GM12874 (cell line): ENCODE measurements at regions not wholly inside any gene's neighbourhood (a gene's known extent, or its start where the extent isn't known, plus 50 kb on each side); places are given as distances from the start of the nearest gene placed in this dataset.

Experiments
- TF ChIP-seq, protein P1 (sequence below): IDR thresholded peaks from 2 replicates; pipeline ENCODE4 v1.5.1; 2011; ENCODE audit warnings: low read depth, mild to moderate bottlenecking, control low read depth, low read length, moderate library complexity; ENCODE audit not compliant: insufficient read depth

DNA sequence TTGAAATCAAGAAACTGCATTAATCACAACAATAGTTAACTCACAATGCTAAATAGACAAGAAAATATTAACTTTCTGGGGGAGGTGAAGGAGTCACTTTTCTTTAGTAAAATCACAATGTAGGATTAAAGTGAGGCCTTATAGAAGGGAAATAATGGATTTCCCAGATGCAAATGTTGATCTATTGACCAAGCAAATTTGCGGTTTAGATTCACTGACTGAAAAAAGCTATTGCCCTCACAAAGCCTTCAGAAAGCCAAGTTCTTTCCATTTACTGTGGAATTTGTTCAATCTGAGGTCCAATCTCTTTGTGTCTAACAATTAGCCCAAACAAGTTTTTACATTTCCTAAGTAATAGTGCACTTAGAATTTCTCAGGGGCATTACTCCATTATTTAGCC is 95.1 kb upstream of the PTCHD4 start:
- TF ChIP-seq, protein P1, sequence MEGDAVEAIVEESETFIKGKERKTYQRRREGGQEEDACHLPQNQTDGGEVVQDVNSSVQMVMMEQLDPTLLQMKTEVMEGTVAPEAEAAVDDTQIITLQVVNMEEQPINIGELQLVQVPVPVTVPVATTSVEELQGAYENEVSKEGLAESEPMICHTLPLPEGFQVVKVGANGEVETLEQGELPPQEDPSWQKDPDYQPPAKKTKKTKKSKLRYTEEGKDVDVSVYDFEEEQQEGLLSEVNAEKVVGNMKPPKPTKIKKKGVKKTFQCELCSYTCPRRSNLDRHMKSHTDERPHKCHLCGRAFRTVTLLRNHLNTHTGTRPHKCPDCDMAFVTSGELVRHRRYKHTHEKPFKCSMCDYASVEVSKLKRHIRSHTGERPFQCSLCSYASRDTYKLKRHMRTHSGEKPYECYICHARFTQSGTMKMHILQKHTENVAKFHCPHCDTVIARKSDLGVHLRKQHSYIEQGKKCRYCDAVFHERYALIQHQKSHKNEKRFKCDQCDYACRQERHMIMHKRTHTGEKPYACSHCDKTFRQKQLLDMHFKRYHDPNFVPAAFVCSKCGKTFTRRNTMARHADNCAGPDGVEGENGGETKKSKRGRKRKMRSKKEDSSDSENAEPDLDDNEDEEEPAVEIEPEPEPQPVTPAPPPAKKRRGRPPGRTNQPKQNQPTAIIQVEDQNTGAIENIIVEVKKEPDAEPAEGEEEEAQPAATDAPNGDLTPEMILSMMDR: no peak

GRCh38 chr6:48200869-48201390 is 89.9 kb upstream of the PTCHD4 start:
- TF ChIP-seq, protein P1: no peak

GRCh38 chr6:48199499-48199898 is 88.5 kb upstream of the PTCHD4 start:
- TF ChIP-seq, protein P1: no peak

- TF ChIP-seq, protein P1: no peak
These were observed 86.9 kb upstream of the PTCHD4 start for GRCh38 chr6:48197941-48198340.

DNA sequence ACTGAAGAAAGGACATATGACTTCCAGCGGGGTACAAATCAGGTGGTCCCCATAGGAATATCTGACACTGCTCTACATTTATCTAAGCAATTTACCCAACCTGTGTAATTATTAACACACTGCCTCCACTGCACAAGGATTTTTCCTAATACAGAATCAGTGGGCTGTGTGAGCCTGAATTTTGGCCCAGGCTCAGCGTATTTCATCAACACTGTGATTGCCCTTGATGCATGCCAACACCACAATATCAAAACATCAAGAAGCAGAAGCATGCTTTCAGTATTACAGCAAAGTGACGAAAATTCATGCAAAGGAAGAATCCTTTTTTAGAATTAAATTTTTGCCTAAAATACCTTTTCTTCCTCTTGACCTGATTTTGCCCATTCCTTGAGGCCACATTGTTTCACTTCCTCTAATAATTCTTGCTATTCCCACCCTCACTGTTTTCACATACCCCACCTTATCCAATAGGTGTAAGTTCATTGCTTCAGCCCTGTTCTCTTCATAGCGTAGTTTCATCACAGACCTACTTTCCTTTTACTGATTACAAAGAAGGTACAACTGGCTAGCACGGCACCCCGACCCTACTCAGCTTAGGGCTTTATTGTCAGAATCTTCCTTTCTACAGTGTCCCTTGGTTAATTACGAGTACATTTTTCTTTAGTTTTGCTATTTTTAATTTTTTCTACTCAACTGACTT is 83.7 kb upstream of the PTCHD4 start:
- TF ChIP-seq, protein P1: no peak

GRCh38 chr6:48188158-48188557 is 77.2 kb upstream of the PTCHD4 start:
- TF ChIP-seq, protein P1: no peak

DNA sequence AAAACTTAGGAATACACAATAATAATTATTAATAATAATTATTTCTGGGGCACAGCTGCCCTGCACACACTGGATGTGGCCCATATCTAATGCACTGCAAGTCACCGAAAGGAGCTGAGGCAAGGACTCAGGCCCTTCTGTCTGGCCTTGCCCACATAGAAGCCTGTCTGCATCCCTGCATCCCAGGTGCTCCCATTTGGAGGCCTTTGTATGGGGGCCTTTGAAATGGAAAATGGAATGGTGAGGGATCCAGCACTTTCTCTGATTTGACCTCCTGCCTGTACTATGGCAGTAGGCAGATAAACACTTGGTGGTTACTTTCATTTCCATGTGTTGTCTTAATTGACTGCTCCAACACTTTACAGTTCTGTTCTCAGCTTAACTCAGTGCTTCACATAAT is 75.7 kb upstream of the PTCHD4 start:
- TF ChIP-seq, protein P1: no peak
